SU-DHL-6 (cell line): ENCODE measurements at regions not wholly inside any gene's neighbourhood (a gene's known extent, or its start where the extent isn't known, plus 50 kb on each side); places are given as distances from the start of the nearest gene placed in this dataset.

Experiments used
- H2AFZ ChIP-seq: fragments of 200-600 bp; sonication (generic); 2 replicates; pipeline ENCODE4 v1.6.1; 2014; ENCODE audit warnings: low read depth, mild to moderate bottlenecking, moderate library complexity, mixed read lengths, antibody characterized with exemption, low read length; ENCODE audit not compliant: severe bottlenecking
- H3F3A ChIP-seq: fragments of 200-600 bp; shearing (Covaris generic); 2 replicates; pipeline ENCODE4 v1.6.0; 2016; ENCODE audit warnings: antibody characterized with exemption, mild to moderate bottlenecking; ENCODE audit not compliant: insufficient read depth
- H3K27ac ChIP-seq: fragments of 200-600 bp; sonication (generic); 2 replicates; pipeline ENCODE4 v1.5.1; 2016; ENCODE audit warnings: low read depth, mild to moderate bottlenecking, low read length, moderate library complexity, mixed read lengths
- H3K27me3 ChIP-seq: fragments of 200-600 bp; sonication (generic), shearing (Covaris generic); 2 replicates; pipeline ENCODE4 v1.6.0; 2014; ENCODE audit warnings: mild to moderate bottlenecking, low read length
- H3K36me3 ChIP-seq: fragments of 200-600 bp; sonication (generic); 2 replicates; pipeline ENCODE4 v1.6.1; 2014; ENCODE audit warnings: mild to moderate bottlenecking, low read length, mixed read lengths
- H3K4me2 ChIP-seq: fragments of 300-600, 200-600 bp; shearing (Covaris generic), sonication (generic); 2 replicates; pipeline ENCODE4 v1.6.0; 2014; ENCODE audit warnings: low read length, low read depth, mild to moderate bottlenecking; ENCODE audit not compliant: poor library complexity, severe bottlenecking
- H3K4me3 ChIP-seq: fragments of 200-600 bp; sonication (generic); 2 replicates; pipeline ENCODE4 v1.5.1; 2014; ENCODE audit warnings: antibody characterized with exemption, low read length, mild to moderate bottlenecking, mixed read lengths; ENCODE audit not compliant: insufficient read depth, poor library complexity, severe bottlenecking
- H3K79me2 ChIP-seq: fragments of 200-600 bp; sonication (generic); 2 replicates; pipeline ENCODE4 v1.6.1; 2014; ENCODE audit warnings: mild to moderate bottlenecking, low read length, moderate library complexity; ENCODE audit not compliant: insufficient read depth
- H3K9ac ChIP-seq: fragments of 200-600 bp; sonication (generic); 2 replicates; pipeline ENCODE4 v1.7.0; 2014; ENCODE audit warnings: mild to moderate bottlenecking, low read length
- H3K9me2 ChIP-seq: fragments of 200-600 bp; sonication (generic); replicated peaks from 2 replicates; pipeline ENCODE4 v1.6.1; 2014; ENCODE audit warnings: low read length; ENCODE audit not compliant: insufficient read depth
- H3K9me3 ChIP-seq: fragments of 200-600 bp; sonication (generic); 2 replicates; pipeline ENCODE4 v1.6.1; 2014; ENCODE audit warnings: low read length, mixed read lengths; ENCODE audit not compliant: insufficient read depth
- H4K20me1 ChIP-seq: fragments of 200-600 bp; sonication (generic); 2 replicates; pipeline ENCODE4 v1.6.1; 2014; ENCODE audit warnings: low read depth, mild to moderate bottlenecking, antibody characterized with exemption, low read length, moderate library complexity, mixed read lengths
- CTCF ChIP-seq: fragments of 200-600 bp; sonication (generic); IDR thresholded peaks from one replicate; pipeline ENCODE4 v1.5.1; 2017; ENCODE audit warnings: antibody characterized with exemption, mild to moderate bottlenecking, low read length, moderate library complexity; ENCODE audit not compliant: insufficient read depth, poor library complexity, severe bottlenecking
- EZH2phosphoT487 ChIP-seq: fragments of 200-600 bp; sonication (generic), shearing (Covaris generic); conservative IDR thresholded peaks from 2 replicates; pipeline ENCODE4 v1.6.1; 2018; ENCODE audit warnings: mild to moderate bottlenecking, antibody characterized with exemption, low read length, moderate library complexity, mixed read lengths

GRCh38 chr16:51055434-51055833 lies 95.6 kb downstream of the SALL1 start:
- H4K20me1 ChIP-seq = no peaks in the 10 kb centered on the region
- no peak overlapping the region for H3K27ac ChIP-seq
- no peaks in the 10 kb centered on the region for H3F3A ChIP-seq
- H3K9me3 ChIP-seq = no peaks in the 10 kb centered on the region
- TF ChIP-seq CTCF (no peak), EZH2phosphoT487 (no peak)
- H3K9me2 ChIP-seq = no peaks in the 10 kb centered on the region
- H3K27me3 ChIP-seq = no peaks in the 10 kb centered on the region; the same call in 1 of the 2 replicates
- no peaks in the 10 kb centered on the region for H3K36me3 ChIP-seq
- H3K79me2 ChIP-seq = no peaks in the 10 kb centered on the region
- H3K4me2 ChIP-seq = no peak overlapping the region
- H2AFZ ChIP-seq = no peak overlapping the region
- no peak overlapping the region for H3K9ac ChIP-seq
- no peak overlapping the region for H3K4me3 ChIP-seq

DNA sequence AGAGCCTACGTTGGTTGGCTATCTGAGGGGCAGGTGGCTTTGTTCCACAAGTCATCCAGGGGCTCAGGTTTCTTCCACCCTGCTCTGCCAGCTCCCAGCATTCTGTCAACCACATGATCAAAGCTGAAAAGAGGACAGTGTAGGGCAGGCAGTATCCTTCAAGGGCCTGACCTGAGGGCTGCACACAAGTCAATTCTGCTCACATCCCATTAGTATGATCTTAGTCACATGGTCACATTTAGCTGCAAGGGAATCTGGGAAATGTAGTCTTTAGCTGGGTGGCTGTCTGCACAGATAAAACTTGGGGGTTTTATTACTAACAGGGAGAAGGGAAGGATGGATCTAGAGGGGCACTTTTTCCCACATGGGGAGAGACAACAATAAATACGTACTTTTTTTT lies 97.3 kb downstream of the SALL1 start:
- Histone ChIP-seq H3K27me3 (no peaks in the 10 kb centered on the region; the same call in 1 of the 2 replicates), H2AFZ (no peak overlapping the region), H3K79me2 (no peaks in the 10 kb centered on the region), H3K9ac (no peak overlapping the region), H3K9me2 (no peaks in the 10 kb centered on the region), H3K4me3 (no peak overlapping the region), H3K27ac (no peak overlapping the region), H3K4me2 (no peak overlapping the region), H4K20me1 (no peaks in the 10 kb centered on the region), H3K36me3 (no peaks in the 10 kb centered on the region), H3K9me3 (no peaks in the 10 kb centered on the region), H3F3A (no peaks in the 10 kb centered on the region)
- no peak for TF ChIP-seq EZH2phosphoT487
- no peak for TF ChIP-seq CTCF

- H3K9me2 ChIP-seq = no peaks in the 10 kb centered on the region
- H2AFZ ChIP-seq = no peak overlapping the region
- no peaks in the 10 kb centered on the region for H3K79me2 ChIP-seq
- H3F3A ChIP-seq = no peaks in the 10 kb centered on the region
- no peak for TF ChIP-seq CTCF
- TF ChIP-seq EZH2phosphoT487 = no peak
- H3K9ac ChIP-seq = no peak overlapping the region
- no peaks in the 10 kb centered on the region for H3K36me3 ChIP-seq
- no peak overlapping the region for H3K4me3 ChIP-seq
- no peaks in the 10 kb centered on the region for H3K9me3 ChIP-seq
- H4K20me1 ChIP-seq = no peaks in the 10 kb centered on the region
- H3K4me2 ChIP-seq = no peak overlapping the region
- H3K27me3 ChIP-seq = no peaks in the 10 kb centered on the region
- no peak overlapping the region for H3K27ac ChIP-seq
Measured at GRCh38 chr16:51051671-51052070, 99.4 kb downstream of the SALL1 start.

DNA sequence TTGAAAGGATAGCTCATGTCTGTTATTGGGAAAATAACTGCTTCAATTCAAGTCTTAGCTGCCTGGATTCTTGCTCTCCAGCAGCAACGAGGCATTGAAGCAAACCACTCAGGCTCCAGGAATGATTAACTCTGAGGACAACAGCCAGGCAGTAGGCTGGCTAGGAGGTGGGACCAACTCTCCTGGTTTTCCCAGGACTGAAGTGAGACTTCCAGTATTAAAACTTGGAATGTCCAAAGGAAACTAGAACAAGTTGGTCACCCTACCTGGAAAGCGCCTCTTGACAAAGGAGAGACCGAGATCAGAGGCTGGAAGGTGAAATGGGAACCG lies 100.7 kb downstream of the SALL1 start:
- Histone ChIP-seq H3K9me2 (no peaks in the 10 kb centered on the region), H4K20me1 (no peaks in the 10 kb centered on the region), H3K27ac (no peak overlapping the region), H3K79me2 (no peaks in the 10 kb centered on the region), H3K36me3 (no peaks in the 10 kb centered on the region), H3K27me3 (no peaks in the 10 kb centered on the region), H3K4me2 (no peak overlapping the region), H3F3A (no peaks in the 10 kb centered on the region), H2AFZ (no peak overlapping the region), H3K9me3 (no peaks in the 10 kb centered on the region), H3K9ac (no peak overlapping the region), H3K4me3 (no peak overlapping the region)
- TF ChIP-seq EZH2phosphoT487 = no peak
